HG02623 (cell line): ENCODE measurements at regions not wholly inside any gene's neighbourhood (a gene's known extent, or its start where the extent isn't known, plus 50 kb on each side); places are given as distances from the start of the nearest gene placed in this dataset.

Experiments used
- ATAC-seq: cut with Tn5 transposase; IDR thresholded peaks from one replicate; pipeline ENCODE4 v1.9.1; 2021; ENCODE audit warnings: moderate library complexity; ENCODE audit not compliant: unreplicated experiment

DNA sequence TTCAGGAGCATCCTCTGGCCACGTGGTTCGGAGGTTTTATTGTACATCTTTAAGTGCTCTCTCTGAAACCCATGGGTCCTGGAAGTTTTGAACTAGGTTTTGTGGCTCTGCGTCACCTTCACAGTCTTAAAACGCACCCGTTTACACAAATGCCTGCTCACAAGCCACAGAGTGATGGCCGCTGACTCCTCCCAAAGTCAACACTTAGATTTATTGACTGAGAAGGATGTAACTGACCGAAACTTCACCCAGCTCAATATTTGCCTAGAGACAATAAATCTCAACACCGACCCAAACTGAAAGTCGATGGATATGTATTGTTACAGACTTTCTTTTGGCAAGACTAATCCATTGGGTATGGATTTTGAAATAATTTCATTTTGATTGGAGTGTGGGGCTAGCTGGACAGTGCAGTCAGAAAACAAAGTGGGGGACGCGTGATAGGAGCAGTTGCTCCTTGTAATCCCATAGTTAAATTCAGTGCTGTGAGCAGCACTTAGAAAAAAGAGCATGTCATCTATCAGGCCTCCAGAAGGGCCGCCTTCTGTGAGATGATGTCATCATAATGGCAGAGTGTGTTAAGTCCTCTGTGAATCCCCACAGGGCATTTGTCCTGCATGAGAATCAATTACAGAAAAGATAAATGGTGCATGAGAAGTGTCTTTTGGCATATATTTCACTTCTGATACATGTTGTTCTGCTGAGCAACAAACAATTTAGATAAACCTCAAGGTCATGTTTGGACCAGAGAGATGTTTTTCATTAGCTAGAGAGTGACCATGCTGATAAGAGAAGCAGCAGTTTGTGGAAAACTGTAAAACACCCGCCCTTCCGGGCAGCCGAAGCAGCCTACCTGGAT, 183.7 kb downstream of the INO80D start:
- no peak for ATAC-seq

GRCh38 chr2:205901491-205901890, 184.5 kb downstream of the INO80D start:
- no peak for ATAC-seq

GRCh38 chr2:205898744-205899143, 187.2 kb downstream of the INO80D start:
- no peak for ATAC-seq

GRCh38 chr2:205895981-205896655, 189.9 kb downstream of the INO80D start:
- no peak for ATAC-seq

DNA sequence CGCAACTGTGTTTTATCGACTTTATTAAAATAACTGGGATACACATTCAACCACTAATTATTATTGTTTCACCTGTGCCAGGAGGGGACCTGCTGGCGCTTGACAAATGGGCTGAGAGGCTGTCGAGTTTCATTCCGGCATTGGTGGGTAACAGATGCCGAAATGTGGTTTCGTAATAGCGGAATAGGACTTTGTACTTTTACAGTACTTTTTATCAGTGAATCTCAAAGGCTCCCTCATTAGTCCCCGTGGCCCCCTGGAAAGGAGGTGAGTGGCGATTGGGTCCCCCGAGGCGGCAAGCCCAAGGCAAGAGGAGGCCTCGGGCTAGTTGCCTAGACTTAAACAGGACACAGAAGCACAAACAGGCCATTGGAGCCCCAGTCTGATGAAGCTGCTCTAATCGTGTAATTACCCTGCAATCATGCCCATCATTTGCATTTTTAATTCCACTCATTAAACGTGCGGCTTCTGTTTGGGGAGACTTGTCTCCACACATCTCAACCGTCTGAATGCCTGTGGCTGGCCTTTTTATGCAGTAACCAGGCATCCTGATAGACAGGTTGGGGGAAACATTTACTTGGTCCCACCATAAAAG, 193.2 kb downstream of the INO80D start:
- no peak for ATAC-seq

GRCh38 chr2:205892251-205892655, 193.7 kb downstream of the INO80D start:
- no peak for ATAC-seq

GRCh38 chr2:205889114-205889513, 196.9 kb downstream of the INO80D start:
- ATAC-seq, result no peak

DNA sequence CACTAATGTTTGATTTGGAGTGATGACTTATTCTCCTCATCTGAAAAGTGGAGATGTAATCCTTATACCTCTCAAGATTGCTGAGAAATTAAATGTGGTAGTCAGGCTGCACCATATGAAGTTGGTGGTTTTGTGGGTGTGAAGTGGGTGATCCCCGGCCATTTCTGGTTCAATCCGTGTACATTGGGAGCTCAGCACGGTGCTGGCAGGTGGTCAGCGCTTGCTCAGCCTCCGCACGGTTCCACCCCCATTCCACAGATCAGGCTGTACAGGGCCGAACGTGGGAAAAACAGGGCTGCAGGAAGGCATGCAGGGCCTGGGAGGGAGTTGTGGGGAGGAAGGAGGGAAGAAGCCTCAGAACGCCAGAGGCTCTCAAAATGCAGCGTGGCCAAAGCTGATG, 198.3 kb downstream of the INO80D start:
- ATAC-seq, result no peak

- ATAC-seq, result no peak
Measured at GRCh38 chr2:205885492-205886099, 200.4 kb downstream of the INO80D start.

- ATAC-seq, result no peak
Measured at GRCh38 chr2:205883965-205884364, 201.7 kb downstream of the NRP2 start.

GRCh38 chr2:205882806-205883425, 200.6 kb downstream of the NRP2 start:
- ATAC-seq, result no peak

DNA sequence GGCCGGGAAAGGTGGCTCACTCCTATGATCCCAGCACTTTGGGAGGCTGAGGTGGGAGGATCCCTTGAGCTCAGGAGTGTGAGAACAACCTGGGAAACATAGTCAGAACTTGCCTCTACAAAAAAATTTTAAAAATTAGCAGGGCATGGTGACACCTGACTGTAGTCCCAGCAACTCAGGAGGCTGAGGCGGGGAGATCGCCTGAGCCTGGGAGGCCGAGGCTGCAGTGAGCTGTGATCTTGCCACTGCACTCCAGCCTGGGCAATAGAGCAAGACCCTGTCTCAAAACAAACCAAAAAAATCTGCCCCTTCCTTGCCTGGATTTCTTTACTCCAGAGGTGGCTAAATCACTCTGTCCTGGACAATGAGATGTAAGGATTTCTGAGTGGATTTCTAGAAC, 197.7 kb downstream of the NRP2 start:
- ATAC-seq, result no peak

DNA sequence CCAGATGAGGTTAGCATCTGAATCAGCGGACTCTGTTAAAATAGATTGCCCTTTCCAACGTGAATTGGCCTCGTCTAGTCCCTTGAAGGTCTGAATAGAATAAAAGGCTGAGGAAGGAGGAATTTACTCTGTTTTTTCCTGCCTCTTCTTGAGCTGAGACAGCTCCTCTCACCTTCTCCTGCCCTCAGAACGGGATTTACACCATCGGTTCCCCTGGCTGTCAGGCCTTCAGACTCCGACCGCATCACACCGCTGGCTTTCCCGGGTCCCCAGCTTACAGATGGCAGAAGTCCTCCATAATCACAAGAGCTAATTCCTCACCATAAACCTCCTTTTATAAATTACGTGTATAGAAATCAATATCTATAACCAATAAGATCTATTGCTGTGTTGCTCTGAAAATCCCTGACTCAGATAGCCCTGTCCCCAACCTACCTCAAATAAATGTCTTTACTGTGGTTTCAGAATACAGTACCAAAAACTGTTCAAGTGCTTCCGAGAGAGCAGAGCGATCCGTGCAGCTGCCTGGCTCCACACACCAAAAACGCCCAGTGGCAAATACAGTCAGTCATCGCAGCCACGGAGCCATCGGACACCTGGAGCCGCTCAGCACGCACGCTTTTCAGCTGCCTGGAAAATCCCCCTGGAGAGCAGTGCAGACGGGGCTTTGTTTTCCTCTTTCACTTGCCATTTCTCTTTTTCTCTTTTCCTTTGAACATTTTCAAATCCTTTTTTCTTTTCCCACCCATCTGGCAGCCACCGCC, 196.9 kb downstream of the NRP2 start:
- ATAC-seq, result no peak

DNA sequence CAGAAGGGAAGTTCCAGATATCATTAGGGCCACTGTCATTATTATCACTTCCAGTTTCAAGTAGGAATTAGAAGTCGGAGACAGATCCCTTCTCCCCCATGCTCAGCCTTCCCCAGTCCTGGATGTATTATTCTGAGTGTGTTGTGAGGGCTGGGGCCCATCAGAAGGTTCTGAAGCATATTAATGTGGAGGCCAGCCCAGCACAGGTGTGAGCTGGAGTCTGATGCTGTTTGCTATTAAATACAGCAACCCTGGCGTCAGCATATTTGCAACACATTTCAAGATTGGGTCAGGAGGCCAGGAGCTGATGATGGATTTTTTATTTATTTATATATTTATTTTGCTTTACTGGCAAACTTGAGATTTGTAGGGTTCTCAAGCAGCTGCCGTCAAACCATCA, 195.2 kb downstream of the NRP2 start:
- no peak for ATAC-seq

- no peak for ATAC-seq
Measured at GRCh38 chr2:205876127-205876526, 193.8 kb downstream of the NRP2 start.

GRCh38 chr2:205872716-205873115, 190.4 kb downstream of the NRP2 start:
- no peak for ATAC-seq

- ATAC-seq, result no peak
Measured at GRCh38 chr2:205869439-205869838, 187.1 kb downstream of the NRP2 start.

DNA sequence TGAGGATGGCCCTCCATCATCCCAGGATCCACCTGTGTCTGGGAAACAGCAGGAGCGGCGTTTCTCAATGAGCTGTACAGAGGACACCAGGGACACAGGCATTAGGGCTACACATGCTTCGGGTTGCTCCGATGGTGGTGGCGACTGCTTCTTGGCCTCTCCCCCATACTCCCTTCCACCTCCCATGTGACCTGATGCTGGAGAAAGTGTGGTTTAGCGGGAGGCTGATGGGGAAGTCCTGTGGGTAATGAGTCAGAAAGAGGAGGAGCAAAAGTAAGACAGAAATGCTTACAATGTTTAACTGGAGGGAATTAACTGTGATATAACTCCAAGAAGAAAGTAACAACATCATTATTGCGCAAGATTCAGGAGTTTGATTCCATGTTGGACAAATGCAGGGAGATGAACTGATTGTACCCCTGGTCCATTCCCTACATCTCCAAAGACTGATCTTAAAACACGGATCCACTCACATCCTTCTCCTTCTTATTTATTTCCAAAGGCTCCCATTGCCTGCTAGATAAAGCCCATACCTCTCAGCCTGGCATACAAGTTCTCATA, 186.6 kb downstream of the NRP2 start:
- ATAC-seq, result no peak

DNA sequence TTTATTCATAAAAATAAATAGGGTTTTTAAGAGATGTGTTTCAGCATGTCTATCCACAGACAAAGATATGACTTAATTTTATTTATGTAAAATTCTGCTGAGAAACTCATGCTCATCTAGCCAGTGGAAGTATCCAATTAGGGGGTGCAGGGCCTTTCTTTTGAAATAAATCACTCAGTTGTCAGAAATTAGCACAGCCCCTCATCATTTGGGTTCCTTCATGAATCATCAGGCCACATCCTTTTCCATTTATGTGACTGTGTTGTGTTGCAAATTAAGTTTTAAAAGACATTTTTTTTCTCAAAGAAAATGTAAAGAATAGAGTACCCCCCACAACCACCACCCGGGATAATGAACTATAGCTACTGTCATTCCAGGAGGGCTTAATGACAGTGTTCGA, 185.8 kb downstream of the NRP2 start:
- ATAC-seq, result no peak

- no peak for ATAC-seq
Measured at GRCh38 chr2:205867371-205867770, 185.1 kb downstream of the NRP2 start.
